DOHH2 (cell line): ENCODE measurements at regions not wholly inside any gene's neighbourhood (a gene's known extent, or its start where the extent isn't known, plus 50 kb on each side); places are given as distances from the start of the nearest gene placed in this dataset.

Experiments used
- H3F3A ChIP-seq: fragments of 200-600 bp; sonication (generic), shearing (Covaris generic); 2 replicates; pipeline ENCODE4 v1.6.0; 2016; ENCODE audit warnings: antibody characterized with exemption, mild to moderate bottlenecking; ENCODE audit not compliant: control insufficient read depth, insufficient read depth
- H3K27ac ChIP-seq: fragments of 200-600 bp; sonication (generic); 2 replicates; pipeline ENCODE4 v1.5.1; 2014; ENCODE audit warnings: low read depth, mild to moderate bottlenecking, low read length, moderate library complexity
- H3K27me3 ChIP-seq: fragments of 200-600 bp; sonication (generic); 2 replicates; pipeline ENCODE4 v1.6.1; 2014; ENCODE audit warnings: mild to moderate bottlenecking, low read length, mixed read lengths; ENCODE audit not compliant: control insufficient read depth
- H3K36me3 ChIP-seq: fragments of 200-600 bp; sonication (generic); 2 replicates; pipeline ENCODE4 v1.6.1; 2014; ENCODE audit warnings: mild to moderate bottlenecking, low read length, moderate library complexity, mixed read lengths; ENCODE audit not compliant: control insufficient read depth
- H3K4me1 ChIP-seq: fragments of 200-600 bp; sonication (generic); 2 replicates; pipeline ENCODE4 v1.6.1; 2014; ENCODE audit warnings: mild to moderate bottlenecking, low read length, mixed read lengths; ENCODE audit not compliant: control insufficient read depth
- H3K4me2 ChIP-seq: fragments of 200-600 bp; sonication (generic); 2 replicates; pipeline ENCODE4 v1.6.0; 2014; ENCODE audit warnings: mild to moderate bottlenecking, low read length, moderate library complexity
- H3K4me3 ChIP-seq: fragments of 200-600 bp; sonication (generic); 2 replicates; pipeline ENCODE4 v1.5.1; 2014; ENCODE audit warnings: mild to moderate bottlenecking, low read length, mixed read lengths
- H3K79me2 ChIP-seq: fragments of 200-600 bp; sonication (generic); 2 replicates; pipeline ENCODE4 v1.6.1; 2014; ENCODE audit warnings: mild to moderate bottlenecking, low read length, mixed read lengths; ENCODE audit not compliant: control insufficient read depth
- H3K9me2 ChIP-seq: fragments of 200-600 bp; sonication (generic); replicated peaks from 2 replicates; pipeline ENCODE4 v1.6.1; 2014; ENCODE audit warnings: mild to moderate bottlenecking, low read length, mixed read lengths; ENCODE audit not compliant: control insufficient read depth
- H3K9me3 ChIP-seq: fragments of 200-600 bp; sonication (generic); 2 replicates; pipeline ENCODE4 v1.6.1; 2014; ENCODE audit warnings: antibody characterized with exemption, low read length, mixed read lengths; ENCODE audit not compliant: control insufficient read depth, insufficient read depth
- H4K20me1 ChIP-seq: fragments of 200-600 bp; sonication (generic); 2 replicates; pipeline ENCODE4 v1.6.0; 2014; ENCODE audit warnings: low read depth, mild to moderate bottlenecking, antibody characterized with exemption, low read length, moderate library complexity; ENCODE audit not compliant: control insufficient read depth, insufficient read depth
- CTCF ChIP-seq: fragments of 200-600 bp; sonication (generic); IDR thresholded peaks from one replicate; pipeline ENCODE4 v1.5.1; 2014; ENCODE audit warnings: antibody characterized with exemption, mild to moderate bottlenecking, low read depth, low read length; ENCODE audit not compliant: poor library complexity, severe bottlenecking
- EZH2phosphoT487 ChIP-seq: fragments of 200-600 bp; sonication (generic); IDR thresholded peaks from 2 replicates; pipeline ENCODE4 v1.6.1; 2017; ENCODE audit warnings: borderline replicate concordance, mild to moderate bottlenecking, antibody characterized with exemption, low read length, moderate library complexity, mixed read lengths

- Histone ChIP-seq H3K4me1 (no peaks in the 10 kb centered on the region), H3K4me3 (no peak overlapping the region), H3K36me3 (no peaks in the 10 kb centered on the region), H3K27me3 (no peaks in the 10 kb centered on the region), H3F3A (no peaks in the 10 kb centered on the region), H3K79me2 (no peaks in the 10 kb centered on the region), H4K20me1 (no peaks in the 10 kb centered on the region), H3K9me2 (no peaks in the 10 kb centered on the region), H3K27ac (no peak overlapping the region), H3K4me2 (no peak overlapping the region), H3K9me3 (no peaks in the 10 kb centered on the region)
- TF ChIP-seq CTCF, result no peak
- no peak for TF ChIP-seq EZH2phosphoT487
Observed at GRCh38 chr17:12302711-12303110, 282.0 kb downstream of the MAP2K4 start.

GRCh38 chr17:12310811-12311210 lies 290.1 kb downstream of the MAP2K4 start:
- no peaks in the 10 kb centered on the region for H3K9me2 ChIP-seq
- H4K20me1 ChIP-seq, result no peaks in the 10 kb centered on the region
- no peak overlapping the region for H3K4me3 ChIP-seq
- H3K27me3 ChIP-seq, result no peaks in the 10 kb centered on the region
- no peak overlapping the region for H3K27ac ChIP-seq
- H3K4me1 ChIP-seq, result no peaks in the 10 kb centered on the region
- no peaks in the 10 kb centered on the region for H3K79me2 ChIP-seq
- H3K4me2 ChIP-seq, result no peak overlapping the region
- no peaks in the 10 kb centered on the region for H3F3A ChIP-seq
- no peaks in the 10 kb centered on the region for H3K36me3 ChIP-seq
- no peak for TF ChIP-seq CTCF
- no peak for TF ChIP-seq EZH2phosphoT487
- H3K9me3 ChIP-seq, result no peaks in the 10 kb centered on the region

GRCh38 chr17:12312692-12313091 lies 292.0 kb downstream of the MAP2K4 start:
- Histone ChIP-seq H3K36me3 (no peaks in the 10 kb centered on the region), H3K9me2 (no peaks in the 10 kb centered on the region), H3K4me2 (no peak overlapping the region)

More at GRCh38 chr17:12312692-12313091, 292.0 kb downstream of the MAP2K4 start:
- H3K27me3 ChIP-seq, result no peaks in the 10 kb centered on the region
- no peaks in the 10 kb centered on the region for H3K79me2 ChIP-seq
- H3F3A ChIP-seq, result no peaks in the 10 kb centered on the region
- TF ChIP-seq EZH2phosphoT487 (no peak), CTCF (no peak)
- H3K4me1 ChIP-seq, result no peaks in the 10 kb centered on the region
- H3K27ac ChIP-seq, result no peak overlapping the region
- no peaks in the 10 kb centered on the region for H4K20me1 ChIP-seq
- H3K9me3 ChIP-seq, result no peaks in the 10 kb centered on the region
- H3K4me3 ChIP-seq, result no peak overlapping the region
